A673 (cell line): ENCODE measurements at regions not wholly inside any gene's neighbourhood (a gene's known extent, or its start where the extent isn't known, plus 50 kb on each side); places are given as distances from the start of the nearest gene placed in this dataset.

ENCODE experiments used
- CTCF ChIP-seq: fragments of 300-800, 200-600 bp; sonication (generic); conservative IDR thresholded peaks from 2 replicates; pipeline ENCODE4 v1.5.1; 2017; ENCODE audit warnings: low read depth, mild to moderate bottlenecking, antibody characterized with exemption, low read length, moderate library complexity, mixed read lengths
- EZH2 ChIP-seq: fragments of 200-600 bp; sonication (generic); IDR thresholded peaks from 2 replicates; pipeline ENCODE4 v1.6.1; 2017; ENCODE audit warnings: borderline replicate concordance, low read depth, mild to moderate bottlenecking, mixed read lengths, antibody characterized with exemption, low read length; ENCODE audit not compliant: poor library complexity, severe bottlenecking

DNA sequence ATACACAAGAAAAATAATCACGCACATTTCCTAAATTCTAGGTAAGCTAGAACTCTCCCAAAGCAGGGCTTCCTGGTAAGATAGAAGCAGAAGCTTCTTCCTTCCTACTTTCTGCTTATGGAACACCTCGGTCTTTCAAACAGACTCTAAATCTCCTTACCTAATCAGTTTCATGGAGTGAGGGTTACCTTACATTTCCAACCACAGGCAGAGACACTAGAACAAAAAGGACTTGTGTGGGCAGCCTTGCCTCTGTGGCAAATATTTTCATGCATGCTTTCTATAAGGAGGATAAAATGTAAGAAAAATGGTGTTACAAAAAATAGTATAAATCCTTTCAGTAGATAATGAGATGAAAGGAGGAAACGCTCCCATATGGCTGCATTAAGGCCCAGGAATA lies 386.3 kb upstream of the SMIM30 start:
- no peak for TF ChIP-seq CTCF
- no peak for TF ChIP-seq EZH2
